ENCODE measurements at regions not wholly inside any gene's neighbourhood (a gene's known extent, or its start where the extent isn't known, plus 50 kb on each side); places are given as distances from the start of the nearest gene placed in this dataset.
A peak's percentile ranks its signal among the peaks of the same experiment; 100 is the strongest.
"Not testable (repeated sequence)": the region's sequence is repeated elsewhere in the genome, so short reads cannot be mapped to it uniquely, and the experiment has no call there.

GRCh38 chr5:91541696-91542095, 158.6 kb upstream of the ARRDC3 start:
- DNase-seq = no peak

- DNase-seq = no peak
Measured at GRCh38 chr5:91538179-91538578, 155.1 kb upstream of the ARRDC3 start.

GRCh38 chr5:91535499-91535898, 152.4 kb upstream of the ARRDC3 start:
- DNase-seq = no peak

- no peak for DNase-seq
Measured at GRCh38 chr5:91534332-91534731, 151.2 kb upstream of the ARRDC3 start.

- DNase-seq = no peak
Measured at GRCh38 chr5:91532779-91533178, 149.7 kb upstream of the ARRDC3 start.

GRCh38 chr5:91532281-91532680, 149.2 kb upstream of the ARRDC3 start:
- DNase-seq = no peak

- no peak for DNase-seq
Measured at GRCh38 chr5:91528831-91529230, 145.7 kb upstream of the ARRDC3 start.

- no peak for DNase-seq
Measured at GRCh38 chr5:91521785-91522184, 138.7 kb upstream of the ARRDC3 start.

- no peak for DNase-seq
Measured at GRCh38 chr5:91521334-91521733, 138.2 kb upstream of the ARRDC3 start.

- DNase-seq = no peak
Measured at GRCh38 chr5:91514400-91514799, 131.3 kb upstream of the ARRDC3 start.

- DNase-seq = no peak
Measured at GRCh38 chr5:91503321-91503720, 120.2 kb upstream of the ARRDC3 start.

- DNase-seq = no peak
Measured at GRCh38 chr5:91500758-91501157, 117.6 kb upstream of the ARRDC3 start.

GRCh38 chr5:91499943-91500531, 116.9 kb upstream of the ARRDC3 start:
- peak; percentile 46 for DNase-seq

- no peak for DNase-seq
Measured at GRCh38 chr5:91495699-91496098, 112.6 kb upstream of the ARRDC3 start.

GRCh38 chr5:91494447-91494996, 111.4 kb upstream of the ARRDC3 start:
- DNase-seq = no peak

GRCh38 chr5:91493086-91493485, 110.0 kb upstream of the ARRDC3 start:
- DNase-seq = no peak

GRCh38 chr5:91491229-91491628, 108.1 kb upstream of the ARRDC3 start:
- no peak for DNase-seq

GRCh38 chr5:91490316-91490715, 107.2 kb upstream of the ARRDC3 start:
- DNase-seq = no peak

GRCh38 chr5:91487420-91487819, 104.3 kb upstream of the ARRDC3 start:
- no peak for DNase-seq

GRCh38 chr5:91486638-91487037, 103.5 kb upstream of the ARRDC3 start:
- DNase-seq = no peak

- no peak for DNase-seq
Measured at GRCh38 chr5:91484662-91485061, 101.5 kb upstream of the ARRDC3 start.

GRCh38 chr5:91479376-91479775, 96.3 kb upstream of the ARRDC3 start:
- not testable (repeated sequence) for DNase-seq

- DNase-seq = no peak
Measured at GRCh38 chr5:91478096-91478495, 95.0 kb upstream of the ARRDC3 start.

- no peak for DNase-seq
Measured at GRCh38 chr5:91477408-91477807, 94.3 kb upstream of the ARRDC3 start.

GRCh38 chr5:91474201-91474600, 91.1 kb upstream of the ARRDC3 start:
- no peak for DNase-seq
